ENCODE measurements at regions not wholly inside any gene's neighbourhood (a gene's known extent, or its start where the extent isn't known, plus 50 kb on each side); places are given as distances from the start of the nearest gene placed in this dataset.

DNA sequence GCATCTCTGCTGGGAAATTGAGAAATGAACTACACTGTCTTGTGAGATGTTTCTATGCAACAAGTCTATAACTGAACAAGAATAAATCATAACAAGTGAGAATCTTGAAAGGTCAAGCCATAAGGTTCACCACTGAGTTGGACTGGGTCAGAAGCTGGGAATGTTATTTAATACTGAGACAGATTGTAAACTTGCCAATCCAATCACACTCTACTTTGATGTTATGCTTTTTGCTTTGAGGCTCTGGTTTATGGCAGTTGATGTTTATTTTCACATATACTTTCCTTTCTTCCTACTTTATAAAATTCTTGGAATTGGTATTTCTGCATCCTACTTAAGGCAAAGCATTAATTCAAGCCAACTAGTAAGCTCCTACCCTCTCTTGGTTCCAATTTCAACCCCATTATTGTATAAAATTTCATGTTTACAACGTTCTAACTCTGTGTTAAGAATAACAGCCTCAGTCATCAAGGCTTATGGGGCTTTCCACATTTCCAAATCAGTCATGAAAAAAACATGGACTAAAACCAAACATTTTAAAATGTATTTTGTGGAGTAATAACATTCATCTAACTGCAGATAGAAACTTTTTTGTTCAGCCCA lies 533.4 kb downstream of the NYAP2 start:
- Mint-ChIP-seq H3K27ac (no peak overlapping the region), H3K4me3 (no peak overlapping the region), H3K27me3 (no peaks in the 10 kb centered on the region), H3K4me1 (no peaks in the 10 kb centered on the region), H3K9me3 (peaks cover 0 to 2% (median 0%) of the 10 kb centered on the region in 7 donors), H3K36me3 (no peaks in the 10 kb centered on the region)
- no peak for DNase-seq
- ATAC-seq (ENCODE audit: low read depth in 2 of 2), result no peak

DNA sequence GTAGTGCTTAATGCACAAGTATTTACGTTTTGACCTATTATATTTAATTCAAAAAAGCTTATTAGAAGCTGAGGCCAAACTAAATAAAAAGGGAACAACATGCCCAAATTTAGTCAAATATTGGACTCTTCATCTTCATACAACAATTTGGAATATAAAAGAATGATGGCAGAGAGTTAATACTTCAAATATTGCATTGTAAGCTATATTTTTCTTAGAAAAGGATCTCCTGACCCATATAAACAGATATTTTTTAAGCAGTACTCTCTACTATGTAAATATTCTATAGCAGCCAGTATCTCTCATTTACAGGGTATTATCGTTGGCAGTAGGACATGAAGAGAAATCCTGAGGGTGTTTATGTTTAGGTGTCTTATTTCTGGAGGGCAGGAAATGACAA lies 531.2 kb downstream of the NYAP2 start:
- DNase-seq (no peak), ATAC-seq (ENCODE audit: low read depth in 2 of 2) (no peak)
- H3K27ac Mint-ChIP-seq, result no peak overlapping the region
- no peak overlapping the region for H3K4me3 Mint-ChIP-seq
- peaks cover 0 to 2% (median 0%) of the 10 kb centered on the region in 7 donors for H3K9me3 Mint-ChIP-seq
- H3K4me1 Mint-ChIP-seq, result no peaks in the 10 kb centered on the region
- no peaks in the 10 kb centered on the region for H3K36me3 Mint-ChIP-seq
- H3K27me3 Mint-ChIP-seq, result no peaks in the 10 kb centered on the region

DNA sequence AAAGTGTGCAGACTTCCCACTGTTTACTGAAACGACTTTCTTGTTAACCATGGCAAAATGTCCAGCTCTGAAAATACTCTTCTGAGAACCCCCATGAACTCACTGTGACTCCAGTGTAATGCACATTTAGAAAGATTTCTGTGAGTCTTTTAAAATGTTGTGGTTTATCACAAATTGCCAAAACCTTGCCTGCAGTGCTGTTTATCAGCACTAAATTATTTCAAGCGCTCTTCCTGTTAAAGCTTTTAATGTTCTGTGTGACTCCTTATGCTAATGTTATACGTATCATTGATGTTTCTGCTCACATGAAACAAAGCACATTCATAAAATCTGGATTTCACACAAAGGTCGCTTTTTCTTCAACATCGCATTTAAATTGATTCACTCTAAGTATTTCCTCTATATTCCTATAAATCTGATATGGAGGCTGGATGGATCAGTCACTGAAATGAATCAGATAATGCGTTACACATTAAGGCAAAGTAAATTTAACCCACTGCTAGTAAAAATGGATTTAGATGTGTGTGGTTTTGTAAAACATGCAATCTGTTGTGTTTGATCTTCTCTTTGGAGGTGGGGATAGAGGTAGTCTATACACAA lies 521.2 kb downstream of the NYAP2 start:
- H3K4me3 Mint-ChIP-seq, result no peak overlapping the region
- H3K4me1 Mint-ChIP-seq, result no peaks in the 10 kb centered on the region
- ATAC-seq (ENCODE audit: low read depth in 2 of 2) (no peak), DNase-seq (no peak)
- H3K36me3 Mint-ChIP-seq, result peaks cover 0 to 11% of the 10 kb centered on the region in 2 donors
- H3K27ac Mint-ChIP-seq, result no peak overlapping the region
- H3K9me3 Mint-ChIP-seq, result peaks cover 4 to 21% (median 8%) of the 10 kb centered on the region in 7 donors
- H3K27me3 Mint-ChIP-seq, result peaks cover 0 to 4% (median 0%) of the 10 kb centered on the region in 3 donors

DNA sequence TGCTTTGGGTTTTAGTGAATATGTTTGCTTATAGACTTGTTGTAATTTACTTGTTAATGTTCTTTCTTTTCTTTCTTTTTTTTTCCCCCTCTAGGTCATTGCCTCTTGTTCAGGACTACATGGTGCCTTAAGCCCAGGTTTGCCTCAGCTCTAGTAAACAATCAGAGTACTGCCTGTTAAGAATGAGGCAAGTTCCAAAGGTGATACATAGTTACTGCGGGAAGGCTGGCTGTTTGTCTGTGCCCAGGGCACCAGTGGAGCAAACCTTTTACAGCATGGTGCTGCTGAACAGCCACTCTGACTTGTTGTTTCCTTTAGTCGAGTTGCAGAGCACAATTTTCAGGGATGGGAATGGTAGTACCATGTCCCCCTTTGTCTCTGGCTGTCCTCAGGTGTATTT lies 517.2 kb downstream of the NYAP2 start:
- no peak for ATAC-seq (ENCODE audit: low read depth in 2 of 2)
- H3K36me3 Mint-ChIP-seq, result peaks cover 0 to 11% of the 10 kb centered on the region in 2 donors
- no peak overlapping the region for H3K27ac Mint-ChIP-seq
- peaks cover 0 to 4% (median 0%) of the 10 kb centered on the region in 3 donors for H3K27me3 Mint-ChIP-seq
- DNase-seq, result no peak
- H3K4me3 Mint-ChIP-seq, result no peak overlapping the region
- H3K9me3 Mint-ChIP-seq, result peaks cover 4 to 26% (median 10%) of the 10 kb centered on the region in 7 donors
- no peaks in the 10 kb centered on the region for H3K4me1 Mint-ChIP-seq

DNA sequence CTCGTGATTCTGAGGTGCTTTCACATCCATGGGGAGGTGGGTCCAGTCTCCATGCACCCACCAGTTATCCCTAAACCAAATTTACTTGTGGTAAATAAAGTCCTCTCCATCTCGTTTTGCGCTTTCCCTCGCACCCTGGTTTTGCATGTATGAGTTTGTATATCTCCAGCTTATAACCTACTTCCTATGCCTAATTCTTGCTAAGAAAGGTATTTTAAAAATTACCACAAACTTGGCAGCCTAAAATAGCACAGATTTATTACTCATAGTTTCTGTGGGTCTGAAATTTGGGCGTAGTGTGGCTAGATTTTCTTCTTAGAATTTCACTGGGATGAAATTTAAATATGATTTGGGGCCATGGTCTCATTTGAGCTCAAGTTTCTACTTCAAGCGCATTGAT lies 511.5 kb downstream of the NYAP2 start:
- Mint-ChIP-seq H3K27ac (no peak overlapping the region), H3K4me3 (no peak overlapping the region), H3K36me3 (peaks cover 0 to 1% of the 10 kb centered on the region in 2 donors), H3K9me3 (peaks cover 0 to 14% (median 4%) of the 10 kb centered on the region in 7 donors), H3K27me3 (no peaks in the 10 kb centered on the region), H3K4me1 (no peaks in the 10 kb centered on the region)
- ATAC-seq (ENCODE audit: low read depth in 2 of 2), result no peak
- DNase-seq, result no peak

DNA sequence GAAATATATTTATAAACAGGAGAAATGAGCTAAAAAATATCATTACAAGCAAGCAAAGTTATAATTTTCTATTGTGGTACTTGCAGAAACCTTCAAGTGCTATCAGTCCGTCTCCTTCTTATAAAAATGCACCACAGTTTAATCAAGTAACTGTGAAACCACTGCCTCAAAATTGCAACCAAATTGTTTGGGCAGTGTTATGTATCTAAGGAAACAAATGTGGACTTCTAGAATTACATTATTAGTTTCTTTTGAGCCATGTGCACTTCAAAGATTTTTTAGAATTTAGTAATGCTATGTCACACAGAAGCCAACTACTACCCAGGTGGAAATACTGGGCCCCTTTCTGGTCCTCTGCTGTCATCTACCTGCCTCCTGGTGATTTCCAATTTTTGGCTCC lies 495.6 kb downstream of the NYAP2 start:
- DNase-seq (no peak), ATAC-seq (ENCODE audit: low read depth in 2 of 2) (no peak)
- H3K27ac Mint-ChIP-seq, result peak overlapping the region in 1 of 6 donors; percentile 72
- H3K9me3 Mint-ChIP-seq, result no peaks in the 10 kb centered on the region
- no peaks in the 10 kb centered on the region for H3K4me1 Mint-ChIP-seq
- H3K36me3 Mint-ChIP-seq, result no peaks in the 10 kb centered on the region
- no peak overlapping the region for H3K4me3 Mint-ChIP-seq
- peaks cover 7 to 19% (median 11%) of the 10 kb centered on the region in 3 donors for H3K27me3 Mint-ChIP-seq

DNA sequence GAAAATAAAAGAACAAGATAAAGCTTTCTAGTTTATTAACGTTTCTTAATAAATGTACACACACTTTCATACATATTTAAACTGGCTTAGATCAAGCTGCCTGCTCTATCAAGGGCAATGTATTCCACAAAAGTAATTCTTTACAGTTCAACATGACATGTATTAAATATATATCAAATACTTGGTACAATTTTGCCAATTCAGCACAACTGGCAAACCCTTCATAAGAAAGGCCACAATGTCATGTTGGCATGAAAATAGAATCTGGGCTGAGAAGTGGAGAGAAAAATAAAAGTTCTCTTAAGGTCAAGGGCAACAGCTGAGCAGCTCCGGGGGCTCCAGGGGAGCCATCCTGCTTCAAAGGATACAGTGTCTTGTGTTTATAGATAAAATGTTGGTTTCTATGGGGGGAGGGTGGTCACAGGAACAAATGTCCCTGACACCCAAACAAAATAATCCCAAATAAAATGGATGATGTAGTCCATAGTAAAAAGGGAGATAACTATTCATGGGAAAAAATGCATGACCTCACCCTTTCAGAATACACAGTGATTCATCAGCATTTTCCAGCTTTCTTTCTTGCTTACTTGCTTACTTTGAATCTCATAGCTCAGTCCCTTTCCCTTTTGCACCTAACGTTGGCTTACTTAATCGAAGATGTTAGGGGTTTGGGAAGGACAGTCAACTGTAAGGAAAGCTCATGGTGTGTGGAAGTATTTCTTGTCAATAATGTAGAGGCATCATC lies 494.9 kb downstream of the NYAP2 start:
- no peaks in the 10 kb centered on the region for H3K36me3 Mint-ChIP-seq
- H3K27ac Mint-ChIP-seq, result no peak overlapping the region
- H3K4me1 Mint-ChIP-seq, result no peaks in the 10 kb centered on the region
- no peak overlapping the region for H3K4me3 Mint-ChIP-seq
- peaks cover 7 to 18% (median 9%) of the 10 kb centered on the region in 3 donors for H3K27me3 Mint-ChIP-seq
- ATAC-seq (ENCODE audit: low read depth in 2 of 2) (no peak), DNase-seq (no peak)
- H3K9me3 Mint-ChIP-seq, result no peaks in the 10 kb centered on the region

DNA sequence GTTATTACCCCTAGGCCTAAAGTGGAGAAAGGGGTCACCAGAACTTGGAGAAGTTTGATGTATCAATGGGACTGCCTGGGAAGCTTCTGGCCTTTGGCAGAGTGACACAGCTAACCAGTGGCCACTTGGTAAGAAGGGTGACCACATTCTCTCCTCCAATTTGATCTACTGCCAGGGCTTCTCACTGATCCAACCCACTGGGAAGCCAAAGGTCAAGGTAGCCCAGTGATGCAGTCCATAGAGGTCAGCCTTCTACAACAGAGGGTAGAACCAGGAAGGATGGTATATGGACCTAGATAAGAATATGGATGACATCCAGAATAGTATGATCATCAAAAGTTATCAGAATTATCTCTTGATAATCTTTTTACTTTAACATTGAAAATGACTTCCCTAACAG lies 493.6 kb downstream of the NYAP2 start:
- H3K4me1 Mint-ChIP-seq, result no peaks in the 10 kb centered on the region
- H3K27ac Mint-ChIP-seq, result no peak overlapping the region
- H3K4me3 Mint-ChIP-seq, result no peak overlapping the region
- H3K9me3 Mint-ChIP-seq, result no peaks in the 10 kb centered on the region
- DNase-seq (no peak), ATAC-seq (ENCODE audit: low read depth in 2 of 2) (no peak)
- no peaks in the 10 kb centered on the region for H3K36me3 Mint-ChIP-seq
- H3K27me3 Mint-ChIP-seq, result peaks cover 4 to 11% (median 7%) of the 10 kb centered on the region in 3 donors

- H3K27ac Mint-ChIP-seq, result no peak overlapping the region
- ATAC-seq (ENCODE audit: low read depth in 2 of 2), result no peak
- no peak for DNase-seq
- no peaks in the 10 kb centered on the region for H3K36me3 Mint-ChIP-seq
- H3K4me3 Mint-ChIP-seq, result no peak overlapping the region
- no peaks in the 10 kb centered on the region for H3K4me1 Mint-ChIP-seq
- H3K9me3 Mint-ChIP-seq, result no peaks in the 10 kb centered on the region
- H3K27me3 Mint-ChIP-seq, result peaks cover 0 to 11% (median 7%) of the 10 kb centered on the region in 3 donors
Observed at GRCh38 chr2:225891771-225892170, 492.3 kb downstream of the NYAP2 start.

DNA sequence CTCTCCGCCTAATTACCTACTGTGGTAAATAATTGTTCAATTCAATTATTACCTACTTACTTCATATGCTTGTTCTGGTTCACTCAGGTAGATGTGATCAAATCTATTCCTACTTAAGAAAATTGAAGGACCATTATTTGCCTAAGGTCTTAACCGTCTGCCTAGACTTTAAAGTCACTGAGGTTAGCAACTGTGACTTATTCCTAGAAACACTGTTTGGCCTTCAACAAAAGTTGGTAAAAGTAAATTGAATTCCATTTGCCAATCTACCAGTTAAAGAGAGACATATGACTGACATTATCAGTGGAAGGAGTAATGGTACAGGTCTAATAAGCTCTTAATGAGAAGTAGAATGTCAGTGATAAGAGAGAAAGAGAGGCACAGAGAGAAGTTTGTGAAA lies 491.5 kb downstream of the NYAP2 start:
- DNase-seq (no peak), ATAC-seq (ENCODE audit: low read depth in 2 of 2) (no peak)
- no peaks in the 10 kb centered on the region for H3K36me3 Mint-ChIP-seq
- H3K27ac Mint-ChIP-seq, result no peak overlapping the region
- no peak overlapping the region for H3K4me3 Mint-ChIP-seq
- no peaks in the 10 kb centered on the region for H3K4me1 Mint-ChIP-seq
- peaks cover 0 to 11% (median 7%) of the 10 kb centered on the region in 3 donors for H3K27me3 Mint-ChIP-seq
- H3K9me3 Mint-ChIP-seq, result no peaks in the 10 kb centered on the region

GRCh38 chr2:225889452-225889851 lies 489.9 kb downstream of the NYAP2 start:
- H3K4me3 Mint-ChIP-seq, result no peak overlapping the region
- no peaks in the 10 kb centered on the region for H3K9me3 Mint-ChIP-seq
- H3K4me1 Mint-ChIP-seq, result no peaks in the 10 kb centered on the region
- H3K27me3 Mint-ChIP-seq, result peaks cover 7 to 11% (median 8%) of the 10 kb centered on the region in 3 donors
- no peak overlapping the region for H3K27ac Mint-ChIP-seq
- H3K36me3 Mint-ChIP-seq, result no peaks in the 10 kb centered on the region
- DNase-seq (peak; percentile 7), ATAC-seq (ENCODE audit: low read depth in 2 of 2) (no peak)

DNA sequence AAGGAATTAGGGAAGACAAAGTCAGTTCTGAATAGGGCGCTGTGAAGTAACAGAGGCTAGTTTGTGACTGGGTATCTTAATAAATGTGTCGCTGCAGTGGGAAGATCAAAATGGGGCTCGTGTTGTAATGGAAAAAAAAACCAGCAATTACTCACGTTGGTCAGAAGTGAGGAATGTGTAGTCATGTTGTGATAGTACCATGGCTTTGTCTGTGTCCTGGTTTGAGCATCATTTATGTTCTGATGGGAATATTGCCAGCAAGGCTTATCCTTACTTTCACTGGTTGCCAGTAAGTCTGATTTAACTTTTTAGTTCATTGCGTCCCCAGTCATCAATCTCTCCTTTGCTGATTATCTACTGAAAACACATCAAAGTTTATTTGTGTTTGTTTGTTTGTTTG lies 467.6 kb downstream of the NYAP2 start:
- Mint-ChIP-seq H3K9me3 (peaks cover 0 to 2% (median 0%) of the 10 kb centered on the region in 7 donors), H3K36me3 (no peaks in the 10 kb centered on the region), H3K27ac (no peak overlapping the region), H3K27me3 (no peaks in the 10 kb centered on the region), H3K4me3 (no peak overlapping the region), H3K4me1 (no peaks in the 10 kb centered on the region)
- DNase-seq, result no peak
- no peak for ATAC-seq (ENCODE audit: low read depth in 2 of 2)

DNA sequence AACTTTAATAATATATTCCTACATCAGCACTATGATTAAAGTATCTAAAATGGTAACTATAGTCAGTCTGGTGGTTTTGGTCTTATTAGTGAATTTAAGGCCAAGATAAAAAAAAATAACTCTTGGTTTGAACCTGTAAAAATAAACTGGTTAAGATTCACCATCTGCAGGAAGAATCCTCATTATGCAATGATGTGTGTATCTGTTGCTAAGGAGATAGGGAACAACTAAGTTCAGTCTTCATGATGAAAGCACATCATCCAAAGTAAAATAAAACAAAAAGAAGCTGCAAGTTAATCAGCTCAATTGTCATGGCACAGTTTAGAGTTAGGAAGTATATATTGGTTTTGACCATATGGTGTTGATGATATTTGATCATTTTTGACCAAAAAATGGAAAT lies 466.0 kb downstream of the NYAP2 start:
- Mint-ChIP-seq H3K36me3 (no peaks in the 10 kb centered on the region), H3K4me1 (no peaks in the 10 kb centered on the region), H3K27ac (no peak overlapping the region), H3K27me3 (no peaks in the 10 kb centered on the region), H3K9me3 (peaks cover 0 to 2% (median under 1%) of the 10 kb centered on the region in 7 donors), H3K4me3 (no peak overlapping the region)
- ATAC-seq (ENCODE audit: low read depth in 2 of 2) (no peak), DNase-seq (no peak)

GRCh38 chr2:225864394-225864793 lies 464.9 kb downstream of the NYAP2 start:
- ATAC-seq (ENCODE audit: low read depth in 2 of 2) (no peak), DNase-seq (no peak)
- Mint-ChIP-seq H3K27ac (no peak overlapping the region), H3K4me3 (no peak overlapping the region), H3K27me3 (no peaks in the 10 kb centered on the region), H3K4me1 (no peaks in the 10 kb centered on the region), H3K9me3 (peaks cover 0 to 5% (median 1%) of the 10 kb centered on the region in 7 donors), H3K36me3 (no peaks in the 10 kb centered on the region)

All from naive B cell (primary cell).